Mesenteric fat pad (tissue), 1 donor: ENCODE measurements at regions not wholly inside any gene's neighbourhood (a gene's known extent, or its start where the extent isn't known, plus 50 kb on each side); places are given as distances from the start of the nearest gene placed in this dataset.

Source experiments
- DNase-seq: peaks from one replicate; pipeline ENCODE4 v3.0.0-alpha.2; 2020; ENCODE audit warnings: low spot score
- donor health status: DM: yes; HTN: yes; CAD: no.

- no peak for DNase-seq
Measured at GRCh38 chr3:65118912-65119499, 431.2 kb upstream of the ADAMTS9 start.

- DNase-seq, result no peak
Measured at GRCh38 chr3:65114041-65114440, 426.2 kb upstream of the ADAMTS9 start.

- DNase-seq, result no peak
Measured at GRCh38 chr3:65112751-65113300, 425.0 kb upstream of the ADAMTS9 start.

DNA sequence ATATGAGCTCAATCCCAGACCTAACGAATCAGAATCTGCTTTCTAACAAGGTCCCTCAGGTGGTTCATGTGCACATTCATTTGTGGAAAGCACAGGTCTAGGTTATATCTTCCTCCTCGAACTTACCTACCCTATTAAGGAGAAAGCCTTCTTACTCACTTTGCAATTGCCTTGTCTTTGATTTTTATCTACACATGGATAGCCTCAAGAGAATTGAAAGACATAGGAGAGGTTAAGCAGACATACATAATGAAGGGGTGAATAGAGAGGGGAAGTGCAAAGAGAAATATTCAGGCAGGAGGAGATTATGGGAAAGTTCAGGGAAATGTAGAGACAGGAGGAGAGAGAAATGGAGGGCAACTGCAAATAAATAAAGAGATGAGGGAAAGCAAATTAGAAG is 422.9 kb upstream of the ADAMTS9 start:
- DNase-seq, result no peak

GRCh38 chr3:65109966-65110500 is 422.2 kb upstream of the ADAMTS9 start:
- DNase-seq, result no peak

DNA sequence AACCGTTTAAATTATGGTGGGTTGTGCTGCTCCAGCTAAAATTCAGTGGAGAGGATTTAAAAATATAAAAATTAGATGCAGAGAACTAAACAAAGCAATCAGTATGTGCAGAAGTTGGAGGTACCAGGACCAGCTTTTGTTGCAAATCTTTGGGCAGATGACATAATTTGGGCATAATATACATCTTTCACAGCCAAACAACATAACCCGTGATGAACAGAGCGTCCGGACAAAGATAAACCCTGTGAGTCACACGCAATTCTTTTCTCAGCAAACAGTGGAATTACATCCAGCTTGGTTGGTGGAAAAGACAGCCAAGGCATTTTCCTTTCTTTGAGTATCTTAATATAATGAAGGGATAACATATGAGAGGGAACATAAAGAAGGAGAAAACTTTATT is 419.4 kb upstream of the ADAMTS9 start:
- DNase-seq, result no peak

- no peak for DNase-seq
Measured at GRCh38 chr3:65101450-65101849, 413.6 kb upstream of the ADAMTS9 start.

DNA sequence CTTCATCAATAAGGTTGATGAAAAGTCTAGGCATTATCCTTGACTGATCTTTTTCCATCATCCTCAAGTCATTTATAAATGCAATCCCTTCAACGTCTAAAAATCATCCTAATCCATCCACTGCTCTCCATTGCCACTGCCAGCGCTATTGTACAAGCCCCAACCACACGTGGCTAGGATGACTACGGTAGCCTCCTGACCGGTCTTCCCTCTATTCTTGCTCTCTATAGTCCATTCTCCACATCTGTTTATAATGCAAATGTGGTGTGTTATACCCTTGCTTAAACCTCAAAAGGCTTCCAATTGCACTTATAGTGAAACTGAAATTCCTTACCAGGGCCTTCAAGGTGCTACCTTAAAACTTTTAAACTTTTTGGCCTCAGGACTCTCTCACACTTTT is 410.6 kb upstream of the ADAMTS9 start:
- no peak for DNase-seq

DNA sequence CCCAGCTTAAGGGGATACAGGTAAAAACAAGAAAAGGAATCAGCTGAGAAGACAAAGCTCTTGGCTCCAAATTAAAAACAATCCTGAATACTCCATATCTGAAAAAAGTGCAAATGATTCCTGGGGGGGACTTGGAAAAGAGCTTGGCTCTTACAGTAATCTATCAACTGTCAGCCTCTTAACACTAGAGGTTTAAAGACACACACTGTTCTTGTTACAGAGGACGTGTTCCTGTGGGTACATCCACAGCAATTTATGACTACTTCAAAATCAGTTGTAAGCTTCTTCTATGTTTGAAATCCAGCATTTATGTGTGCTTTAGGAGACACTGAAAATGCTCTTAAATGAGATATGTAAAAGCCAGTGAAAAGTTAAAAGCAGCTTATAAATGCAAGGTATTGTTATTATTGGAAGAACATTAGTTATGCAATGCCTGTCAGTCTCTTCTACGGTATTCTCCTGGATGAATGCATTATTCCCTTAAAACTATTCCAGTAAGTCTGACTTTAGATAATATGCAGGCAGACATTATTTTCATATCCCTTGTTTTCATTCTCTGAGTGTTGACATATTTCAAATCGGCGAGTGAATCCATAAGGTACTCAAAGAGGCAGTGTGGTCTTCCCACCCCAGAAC is 408.4 kb upstream of the ADAMTS9 start:
- no peak for DNase-seq

- no peak for DNase-seq
Measured at GRCh38 chr3:65094723-65095122, 406.9 kb upstream of the ADAMTS9 start.

DNA sequence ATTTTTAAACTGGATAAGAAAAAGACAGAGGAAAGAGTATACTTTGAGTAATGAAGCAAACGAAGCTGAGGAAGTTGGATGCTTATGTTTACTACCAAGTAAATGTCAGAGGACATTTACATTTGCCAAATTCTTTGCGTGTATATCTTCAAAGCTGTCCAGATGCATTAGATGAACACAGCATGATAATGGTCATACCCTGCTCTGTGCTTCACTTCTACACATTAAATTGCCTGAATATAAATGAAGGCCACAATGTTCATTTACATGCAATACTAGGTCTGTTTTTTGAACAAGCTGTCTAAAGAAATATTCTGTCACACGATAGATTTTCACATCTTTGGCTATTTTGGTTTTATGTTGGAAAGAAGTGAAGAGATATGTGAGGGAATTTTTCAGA is 405.8 kb upstream of the ADAMTS9 start:
- DNase-seq, result no peak

GRCh38 chr3:65091565-65091964 is 403.8 kb upstream of the ADAMTS9 start:
- no peak for DNase-seq

DNA sequence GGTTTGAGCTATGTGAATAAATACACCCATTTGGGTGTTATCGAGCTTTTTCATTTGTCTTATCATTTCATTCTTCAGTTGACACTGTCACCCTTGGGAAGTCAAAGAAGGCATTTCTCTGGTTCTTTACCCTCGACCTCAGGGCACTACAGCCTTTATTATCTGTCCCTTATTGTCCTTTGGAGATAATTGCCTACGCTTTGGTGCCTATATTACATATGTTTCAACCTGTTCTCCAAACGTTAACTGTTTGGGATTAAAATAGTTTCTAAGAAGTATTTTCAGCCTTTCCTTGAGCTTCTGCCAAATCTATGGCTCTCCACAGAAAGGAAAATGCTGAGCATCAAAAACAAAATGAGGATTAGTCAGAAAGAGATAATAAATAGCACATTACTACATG is 395.4 kb upstream of the ADAMTS9 start:
- no peak for DNase-seq

DNA sequence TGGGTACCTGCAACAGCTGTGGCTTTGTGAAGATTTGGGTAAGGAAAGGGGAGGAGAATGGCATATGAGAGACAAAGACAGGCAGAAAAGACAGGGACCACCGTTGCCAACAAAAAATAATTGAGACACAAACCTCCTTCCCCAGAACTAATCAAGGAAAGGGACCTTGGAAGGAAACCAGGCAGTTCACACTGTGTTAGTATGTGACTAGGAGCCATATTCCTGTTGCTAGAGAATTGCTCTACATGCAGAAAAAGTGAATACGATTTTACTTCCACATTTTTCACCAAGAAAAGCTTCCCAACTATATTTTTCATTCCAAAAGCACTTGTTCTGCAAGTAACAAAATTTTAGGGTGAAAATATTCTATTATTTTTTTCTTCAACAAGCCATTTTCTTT is 393.7 kb upstream of the ADAMTS9 start:
- no peak for DNase-seq

DNA sequence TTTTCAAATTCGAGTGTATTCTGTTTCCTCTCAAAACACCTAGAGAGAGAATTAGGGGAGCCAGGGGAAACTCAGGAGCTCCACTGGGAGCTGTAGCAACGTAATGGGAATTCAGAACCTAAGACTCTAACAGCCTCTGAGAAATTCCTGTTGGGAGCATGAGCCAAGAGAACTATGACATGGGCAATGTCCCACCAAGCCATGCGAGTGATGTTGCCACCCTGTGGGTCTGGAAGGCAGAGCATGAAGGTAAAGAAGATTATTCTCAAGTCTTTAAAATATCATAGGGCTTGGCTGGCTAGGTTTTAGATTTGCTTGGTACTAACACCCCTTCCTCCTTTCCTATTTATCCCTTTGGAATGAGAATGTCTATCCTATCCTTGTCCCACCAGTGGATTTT is 392.6 kb upstream of the ADAMTS9 start:
- DNase-seq, result no peak

DNA sequence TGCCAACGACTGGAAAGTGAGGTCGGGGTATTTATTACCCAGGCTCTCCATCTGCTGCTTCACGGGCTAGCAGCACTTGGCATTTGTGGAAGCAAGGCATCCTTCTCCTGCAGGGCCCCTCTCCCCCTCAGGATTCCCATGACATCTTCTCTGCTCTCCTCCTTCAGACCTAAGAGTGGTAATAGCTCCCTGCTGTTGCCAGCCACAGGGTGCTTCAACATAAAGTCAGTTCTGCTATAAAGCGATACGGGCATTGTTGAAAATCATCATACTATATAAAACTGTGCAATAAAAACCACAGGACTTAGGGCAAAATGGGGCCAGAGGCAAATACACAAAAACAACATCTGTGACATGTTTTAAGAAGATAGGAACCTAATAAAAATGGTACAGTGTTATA is 391.8 kb upstream of the ADAMTS9 start:
- no peak for DNase-seq

GRCh38 chr3:65078748-65079147 is 390.9 kb upstream of the ADAMTS9 start:
- DNase-seq, result no peak

DNA sequence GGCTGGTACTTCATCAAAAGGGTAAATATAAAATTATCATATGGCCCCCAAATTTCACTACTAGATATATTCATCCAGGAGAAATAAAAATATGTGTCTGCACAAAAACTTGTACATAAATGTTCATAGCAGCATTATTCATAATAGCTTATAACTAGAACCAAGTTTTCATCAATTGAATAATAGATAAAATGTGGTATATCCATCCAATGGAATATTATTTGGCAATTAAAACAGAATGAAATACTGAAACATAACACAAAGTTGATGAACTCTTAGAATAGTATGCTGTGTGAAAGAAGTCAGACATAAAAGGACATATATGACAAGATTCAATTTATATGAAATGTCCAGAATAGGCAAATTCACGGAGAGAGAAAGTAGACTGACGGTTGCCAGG is 389.3 kb upstream of the ADAMTS9 start:
- no peak for DNase-seq

GRCh38 chr3:65070968-65071367 is 383.2 kb upstream of the ADAMTS9 start:
- DNase-seq, result no peak

DNA sequence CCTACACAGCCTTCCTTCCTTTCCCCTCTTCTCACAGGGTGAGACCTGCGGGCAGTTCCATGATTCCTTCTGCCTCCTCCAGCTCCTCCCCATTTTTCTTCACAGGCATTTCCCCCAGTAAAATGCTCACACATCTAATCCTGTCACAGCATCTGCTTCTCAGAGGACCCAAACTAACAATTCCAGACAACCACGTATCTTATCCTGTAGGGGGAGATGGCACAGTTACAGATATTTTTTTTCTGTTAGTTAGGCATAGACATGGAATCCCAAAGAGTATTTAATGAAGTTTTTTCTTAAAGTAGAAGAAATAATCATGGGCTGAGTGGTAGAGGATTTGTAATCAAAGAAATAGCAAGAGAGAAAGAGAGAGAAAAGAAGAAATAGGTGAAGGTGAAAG is 373.1 kb upstream of the ADAMTS9 start:
- DNase-seq, result no peak

GRCh38 chr3:65052101-65052500 is 364.3 kb upstream of the ADAMTS9 start:
- no peak for DNase-seq

DNA sequence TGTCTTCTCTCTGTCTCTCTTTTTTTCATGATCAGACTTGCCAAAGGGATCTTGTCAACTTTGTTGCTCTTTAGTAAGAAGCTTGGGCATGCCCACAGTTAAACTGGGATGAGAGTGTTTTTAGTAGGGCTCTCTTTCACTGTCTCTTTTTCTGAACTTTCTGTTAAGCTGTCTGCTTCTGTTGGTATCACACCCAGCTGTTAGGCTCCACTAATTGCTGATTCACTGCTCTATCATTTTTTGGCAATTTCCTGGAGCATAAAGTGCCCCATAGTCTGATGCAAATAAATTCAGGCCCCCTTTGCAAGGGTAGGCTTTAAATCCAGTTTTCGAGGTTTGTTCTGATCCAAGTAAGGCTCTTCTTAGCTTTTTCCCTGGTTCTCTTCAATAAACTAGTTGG is 360.4 kb upstream of the ADAMTS9 start:
- DNase-seq, result no peak

- no peak for DNase-seq
Measured at GRCh38 chr3:65045138-65045537, 357.3 kb upstream of the ADAMTS9 start.
